ENCODE measurements at regions not wholly inside any gene's neighbourhood (a gene's known extent, or its start where the extent isn't known, plus 50 kb on each side); places are given as distances from the start of the nearest gene placed in this dataset.

GRCh38 chr5:167918184-167918812, 373.1 kb upstream of the WWC1 start:
- TF ChIP-seq NR2F2 (IDR thresholded peaks at IDR 0.05) (no peak), RXRA (IDR thresholded peaks at IDR 0.05) (no peak), JUND (IDR thresholded peaks at IDR 0.05) (no peak), HNF4G (IDR thresholded peaks at IDR 0.05) (no peak), TAF1 (conservative IDR thresholded peaks at IDR 0.05) (no peak), SP1 (IDR thresholded peaks at IDR 0.05) (no peak), GABPA (IDR thresholded peaks at IDR 0.05 in 1 of 2, conservative IDR thresholded peaks at IDR 0.05 in 1 of 2) (no peak), MAX (IDR thresholded peaks at IDR 0.05) (no peak)
- TF ChIP-seq, protein P1, sequence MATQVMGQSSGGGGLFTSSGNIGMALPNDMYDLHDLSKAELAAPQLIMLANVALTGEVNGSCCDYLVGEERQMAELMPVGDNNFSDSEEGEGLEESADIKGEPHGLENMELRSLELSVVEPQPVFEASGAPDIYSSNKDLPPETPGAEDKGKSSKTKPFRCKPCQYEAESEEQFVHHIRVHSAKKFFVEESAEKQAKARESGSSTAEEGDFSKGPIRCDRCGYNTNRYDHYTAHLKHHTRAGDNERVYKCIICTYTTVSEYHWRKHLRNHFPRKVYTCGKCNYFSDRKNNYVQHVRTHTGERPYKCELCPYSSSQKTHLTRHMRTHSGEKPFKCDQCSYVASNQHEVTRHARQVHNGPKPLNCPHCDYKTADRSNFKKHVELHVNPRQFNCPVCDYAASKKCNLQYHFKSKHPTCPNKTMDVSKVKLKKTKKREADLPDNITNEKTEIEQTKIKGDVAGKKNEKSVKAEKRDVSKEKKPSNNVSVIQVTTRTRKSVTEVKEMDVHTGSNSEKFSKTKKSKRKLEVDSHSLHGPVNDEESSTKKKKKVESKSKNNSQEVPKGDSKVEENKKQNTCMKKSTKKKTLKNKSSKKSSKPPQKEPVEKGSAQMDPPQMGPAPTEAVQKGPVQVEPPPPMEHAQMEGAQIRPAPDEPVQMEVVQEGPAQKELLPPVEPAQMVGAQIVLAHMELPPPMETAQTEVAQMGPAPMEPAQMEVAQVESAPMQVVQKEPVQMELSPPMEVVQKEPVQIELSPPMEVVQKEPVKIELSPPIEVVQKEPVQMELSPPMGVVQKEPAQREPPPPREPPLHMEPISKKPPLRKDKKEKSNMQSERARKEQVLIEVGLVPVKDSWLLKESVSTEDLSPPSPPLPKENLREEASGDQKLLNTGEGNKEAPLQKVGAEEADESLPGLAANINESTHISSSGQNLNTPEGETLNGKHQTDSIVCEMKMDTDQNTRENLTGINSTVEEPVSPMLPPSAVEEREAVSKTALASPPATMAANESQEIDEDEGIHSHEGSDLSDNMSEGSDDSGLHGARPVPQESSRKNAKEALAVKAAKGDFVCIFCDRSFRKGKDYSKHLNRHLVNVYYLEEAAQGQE (IDR thresholded peaks at IDR 0.05), result no peak
- TF ChIP-seq, protein P2, sequence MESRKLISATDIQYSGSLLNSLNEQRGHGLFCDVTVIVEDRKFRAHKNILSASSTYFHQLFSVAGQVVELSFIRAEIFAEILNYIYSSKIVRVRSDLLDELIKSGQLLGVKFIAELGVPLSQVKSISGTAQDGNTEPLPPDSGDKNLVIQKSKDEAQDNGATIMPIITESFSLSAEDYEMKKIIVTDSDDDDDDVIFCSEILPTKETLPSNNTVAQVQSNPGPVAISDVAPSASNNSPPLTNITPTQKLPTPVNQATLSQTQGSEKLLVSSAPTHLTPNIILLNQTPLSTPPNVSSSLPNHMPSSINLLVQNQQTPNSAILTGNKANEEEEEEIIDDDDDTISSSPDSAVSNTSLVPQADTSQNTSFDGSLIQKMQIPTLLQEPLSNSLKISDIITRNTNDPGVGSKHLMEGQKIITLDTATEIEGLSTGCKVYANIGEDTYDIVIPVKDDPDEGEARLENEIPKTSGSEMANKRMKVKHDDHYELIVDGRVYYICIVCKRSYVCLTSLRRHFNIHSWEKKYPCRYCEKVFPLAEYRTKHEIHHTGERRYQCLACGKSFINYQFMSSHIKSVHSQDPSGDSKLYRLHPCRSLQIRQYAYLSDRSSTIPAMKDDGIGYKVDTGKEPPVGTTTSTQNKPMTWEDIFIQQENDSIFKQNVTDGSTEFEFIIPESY (IDR thresholded peaks at IDR 0.05), result no peak
- Histone ChIP-seq H3K4me3 (ENCODE audit: low read depth in 1 of 3, low read length in 3 of 3) (no peak overlapping the region), H3K4me1 (ENCODE audit: control insufficient read depth in 4 of 4, insufficient read depth in 4 of 4, low read length in 3 of 4) (no peaks in the 10 kb centered on the region), H3K9ac (ENCODE audit: low read depth in 1 of 2, low read length in 2 of 2) (no peak overlapping the region), H3K9me3 (ENCODE audit: control insufficient read depth in 4 of 4, low read length in 3 of 4) (no peaks in the 10 kb centered on the region), H3K36me3 (ENCODE audit: control insufficient read depth in 4 of 4, insufficient read depth in 3 of 4, low read depth in 1 of 4, low read length in 3 of 4) (no peaks in the 10 kb centered on the region), H3K27me3 (ENCODE audit: control insufficient read depth in 4 of 4, insufficient read depth in 4 of 4, low read length in 3 of 4) (no peaks in the 10 kb centered on the region), H3K27ac (ENCODE audit: low read depth in 1 of 2, low read length in 2 of 2) (no peak overlapping the region)
- no peak for DNase-seq (ENCODE audit: low spot score)
- 71% methylated on average over 11 of the region's 11 CpGs for WGBS

DNA sequence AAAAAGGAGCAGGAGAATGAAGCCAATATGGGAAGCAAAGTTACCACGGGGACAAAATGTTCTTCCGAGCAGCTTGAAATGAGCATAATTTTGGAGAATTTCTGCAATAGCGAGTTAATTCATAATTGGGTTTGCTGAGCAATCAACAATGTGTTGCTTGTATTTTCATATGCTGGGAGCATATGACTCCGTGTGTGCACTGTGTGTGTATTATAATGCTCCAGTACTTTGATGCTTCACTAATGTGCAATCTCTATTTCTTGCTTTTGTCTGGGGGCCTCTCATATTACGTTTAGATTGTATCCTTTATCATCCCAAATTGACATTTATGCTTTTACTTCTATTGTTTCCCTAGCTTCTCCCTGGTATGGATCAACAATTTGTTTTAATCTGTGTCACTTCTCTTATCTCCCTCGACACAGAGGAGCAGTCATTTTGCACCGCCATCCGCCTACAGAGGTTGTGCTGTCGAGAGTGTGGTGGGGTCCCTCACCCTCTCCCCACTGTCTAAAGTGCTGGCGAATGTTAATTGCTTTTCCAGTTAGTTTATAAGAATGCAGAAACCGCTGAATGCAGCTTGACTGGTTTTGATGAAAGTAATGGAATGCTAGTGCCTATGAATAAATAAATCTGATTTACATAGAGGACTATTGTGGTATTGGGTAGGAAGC, 372.5 kb upstream of the WWC1 start:
- TF ChIP-seq EGR1 (IDR thresholded peaks at IDR 0.05; ENCODE audit: low read depth in 2 of 2), result no peak
- TF ChIP-seq YY1 (IDR thresholded peaks at IDR 0.05), result no peak
- TF ChIP-seq, protein P1 (IDR thresholded peaks at IDR 0.05), result no peak
- TF ChIP-seq CTCF (IDR thresholded peaks at IDR 0.05; ENCODE audit: low read depth, low read length, missing input control), result no peak
- no peak for TF ChIP-seq FOXA2 (IDR thresholded peaks at IDR 0.05)
- TF ChIP-seq RXRA (IDR thresholded peaks at IDR 0.05), result no peak
- TF ChIP-seq JUND (IDR thresholded peaks at IDR 0.05), result no peak
- no peak for TF ChIP-seq GABPA (IDR thresholded peaks at IDR 0.05 in 1 of 2, conservative IDR thresholded peaks at IDR 0.05 in 1 of 2)
- TF ChIP-seq HNF4G (IDR thresholded peaks at IDR 0.05), result no peak
- no peak for TF ChIP-seq FOXA1 (IDR thresholded peaks at IDR 0.05)
- no peak for TF ChIP-seq NR2F2 (IDR thresholded peaks at IDR 0.05)
- TF ChIP-seq HNF4A (conservative IDR thresholded peaks at IDR 0.05), result no peak
- no peak for TF ChIP-seq RAD21 (IDR thresholded peaks at IDR 0.05)
- H3K36me3 ChIP-seq (ENCODE audit: control insufficient read depth in 4 of 4, insufficient read depth in 3 of 4, low read depth in 1 of 4, low read length in 3 of 4), result no peaks in the 10 kb centered on the region
- no peak for DNase-seq (ENCODE audit: low spot score)
- H3K9me3 ChIP-seq (ENCODE audit: control insufficient read depth in 4 of 4, low read length in 3 of 4), result no peaks in the 10 kb centered on the region
- 58% methylated on average over 11 of the region's 11 CpGs for WGBS
- H3K4me1 ChIP-seq (ENCODE audit: control insufficient read depth in 4 of 4, insufficient read depth in 4 of 4, low read length in 3 of 4), result no peaks in the 10 kb centered on the region
- no peak overlapping the region for H3K4me3 ChIP-seq (ENCODE audit: low read depth in 1 of 3, low read length in 3 of 3)
- H3K27me3 ChIP-seq (ENCODE audit: control insufficient read depth in 4 of 4, insufficient read depth in 4 of 4, low read length in 3 of 4), result no peaks in the 10 kb centered on the region
- H3K27ac ChIP-seq (ENCODE audit: low read depth in 1 of 2, low read length in 2 of 2), result no peak overlapping the region
- no peak overlapping the region for H3K9ac ChIP-seq (ENCODE audit: low read depth in 1 of 2, low read length in 2 of 2)

Data from liver (tissue), 8 donors.